ENCODE measurements at regions not wholly inside any gene's neighbourhood (a gene's known extent, or its start where the extent isn't known, plus 50 kb on each side); places are given as distances from the start of the nearest gene placed in this dataset.

DNA sequence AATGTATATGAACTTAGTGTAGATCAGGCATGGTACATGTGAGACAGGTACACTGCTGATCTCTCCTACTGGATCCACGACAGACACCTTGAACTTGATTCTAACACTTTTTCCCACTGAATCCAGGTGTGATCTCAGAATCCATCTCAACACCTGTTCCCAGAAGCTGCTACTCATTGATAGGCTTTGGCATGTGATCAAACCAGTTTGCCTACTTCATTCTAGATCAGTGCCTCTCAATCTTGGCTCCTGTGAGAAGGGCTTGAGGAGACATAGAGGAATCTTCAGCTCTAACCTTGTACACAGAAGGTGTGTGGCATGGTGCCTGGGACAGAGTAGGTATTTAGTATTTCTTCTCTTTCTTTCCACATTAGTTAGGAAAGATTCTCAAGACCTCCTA, 212.3 kb upstream of the ATP5MC3 start:
- TF ChIP-seq, protein P1, sequence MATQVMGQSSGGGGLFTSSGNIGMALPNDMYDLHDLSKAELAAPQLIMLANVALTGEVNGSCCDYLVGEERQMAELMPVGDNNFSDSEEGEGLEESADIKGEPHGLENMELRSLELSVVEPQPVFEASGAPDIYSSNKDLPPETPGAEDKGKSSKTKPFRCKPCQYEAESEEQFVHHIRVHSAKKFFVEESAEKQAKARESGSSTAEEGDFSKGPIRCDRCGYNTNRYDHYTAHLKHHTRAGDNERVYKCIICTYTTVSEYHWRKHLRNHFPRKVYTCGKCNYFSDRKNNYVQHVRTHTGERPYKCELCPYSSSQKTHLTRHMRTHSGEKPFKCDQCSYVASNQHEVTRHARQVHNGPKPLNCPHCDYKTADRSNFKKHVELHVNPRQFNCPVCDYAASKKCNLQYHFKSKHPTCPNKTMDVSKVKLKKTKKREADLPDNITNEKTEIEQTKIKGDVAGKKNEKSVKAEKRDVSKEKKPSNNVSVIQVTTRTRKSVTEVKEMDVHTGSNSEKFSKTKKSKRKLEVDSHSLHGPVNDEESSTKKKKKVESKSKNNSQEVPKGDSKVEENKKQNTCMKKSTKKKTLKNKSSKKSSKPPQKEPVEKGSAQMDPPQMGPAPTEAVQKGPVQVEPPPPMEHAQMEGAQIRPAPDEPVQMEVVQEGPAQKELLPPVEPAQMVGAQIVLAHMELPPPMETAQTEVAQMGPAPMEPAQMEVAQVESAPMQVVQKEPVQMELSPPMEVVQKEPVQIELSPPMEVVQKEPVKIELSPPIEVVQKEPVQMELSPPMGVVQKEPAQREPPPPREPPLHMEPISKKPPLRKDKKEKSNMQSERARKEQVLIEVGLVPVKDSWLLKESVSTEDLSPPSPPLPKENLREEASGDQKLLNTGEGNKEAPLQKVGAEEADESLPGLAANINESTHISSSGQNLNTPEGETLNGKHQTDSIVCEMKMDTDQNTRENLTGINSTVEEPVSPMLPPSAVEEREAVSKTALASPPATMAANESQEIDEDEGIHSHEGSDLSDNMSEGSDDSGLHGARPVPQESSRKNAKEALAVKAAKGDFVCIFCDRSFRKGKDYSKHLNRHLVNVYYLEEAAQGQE (IDR thresholded peaks at IDR 0.05; ENCODE audit: insufficient replicate concordance, low read depth), result no peak
- TF ChIP-seq SPI1 (IDR thresholded peaks at IDR 0.05; ENCODE audit: borderline replicate concordance, low read depth) (no peak), GABPA (IDR thresholded peaks at IDR 0.05; ENCODE audit: low read depth) (no peak), POLR2AphosphoS5 (IDR thresholded peaks at IDR 0.05; ENCODE audit: low read depth) (no peak)
- TF ChIP-seq, protein P2, sequence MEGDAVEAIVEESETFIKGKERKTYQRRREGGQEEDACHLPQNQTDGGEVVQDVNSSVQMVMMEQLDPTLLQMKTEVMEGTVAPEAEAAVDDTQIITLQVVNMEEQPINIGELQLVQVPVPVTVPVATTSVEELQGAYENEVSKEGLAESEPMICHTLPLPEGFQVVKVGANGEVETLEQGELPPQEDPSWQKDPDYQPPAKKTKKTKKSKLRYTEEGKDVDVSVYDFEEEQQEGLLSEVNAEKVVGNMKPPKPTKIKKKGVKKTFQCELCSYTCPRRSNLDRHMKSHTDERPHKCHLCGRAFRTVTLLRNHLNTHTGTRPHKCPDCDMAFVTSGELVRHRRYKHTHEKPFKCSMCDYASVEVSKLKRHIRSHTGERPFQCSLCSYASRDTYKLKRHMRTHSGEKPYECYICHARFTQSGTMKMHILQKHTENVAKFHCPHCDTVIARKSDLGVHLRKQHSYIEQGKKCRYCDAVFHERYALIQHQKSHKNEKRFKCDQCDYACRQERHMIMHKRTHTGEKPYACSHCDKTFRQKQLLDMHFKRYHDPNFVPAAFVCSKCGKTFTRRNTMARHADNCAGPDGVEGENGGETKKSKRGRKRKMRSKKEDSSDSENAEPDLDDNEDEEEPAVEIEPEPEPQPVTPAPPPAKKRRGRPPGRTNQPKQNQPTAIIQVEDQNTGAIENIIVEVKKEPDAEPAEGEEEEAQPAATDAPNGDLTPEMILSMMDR (IDR thresholded peaks at IDR 0.05; ENCODE audit: insufficient read depth, low read length), result no peak
- no peak overlapping the region for H3K27ac ChIP-seq (replicated peaks)
- no peak for DNase-seq (ENCODE audit: low read depth in 1 of 2, low spot score in 1 of 2)
- no peaks in the 10 kb centered on the region for H3K27me3 ChIP-seq (ENCODE audit: insufficient read depth, poor library complexity, severe bottlenecking)
- no peak overlapping the region for H3K4me3 ChIP-seq (replicated peaks; ENCODE audit: insufficient read depth, low read length)

DNA sequence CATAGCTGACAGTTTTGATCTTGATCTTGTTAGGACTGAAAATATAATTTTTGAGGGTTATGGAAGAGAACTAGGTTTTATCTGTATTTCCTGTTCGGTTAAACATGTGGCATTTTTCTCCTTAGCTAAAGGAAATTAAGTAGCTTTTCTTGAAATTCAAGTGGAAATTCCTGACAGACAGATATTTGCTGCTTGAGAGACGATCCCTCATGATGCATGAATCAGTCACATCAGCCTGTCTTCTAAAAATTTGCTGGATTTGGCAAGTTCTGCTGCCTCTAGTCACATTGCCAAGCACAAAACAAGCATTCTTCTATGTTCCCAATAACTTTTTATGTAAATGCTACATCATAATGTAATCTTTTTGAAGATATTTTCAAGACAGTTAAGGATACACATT, 201.8 kb upstream of the ATP5MC3 start:
- Histone ChIP-seq H3K4me3 (replicated peaks; ENCODE audit: insufficient read depth, low read length) (no peak overlapping the region), H3K27ac (replicated peaks) (no peak overlapping the region), H3K27me3 (ENCODE audit: insufficient read depth, poor library complexity, severe bottlenecking) (no peaks in the 10 kb centered on the region)
- no peak for DNase-seq (ENCODE audit: low read depth in 1 of 2, low spot score in 1 of 2)
- TF ChIP-seq GABPA (IDR thresholded peaks at IDR 0.05; ENCODE audit: low read depth) (no peak), SPI1 (IDR thresholded peaks at IDR 0.05; ENCODE audit: borderline replicate concordance, low read depth) (no peak), POLR2AphosphoS5 (IDR thresholded peaks at IDR 0.05; ENCODE audit: low read depth) (no peak)
- TF ChIP-seq, protein P1 (IDR thresholded peaks at IDR 0.05; ENCODE audit: insufficient replicate concordance, low read depth), result no peak
- TF ChIP-seq, protein P2 (IDR thresholded peaks at IDR 0.05; ENCODE audit: insufficient read depth, low read length), result no peak

DNA sequence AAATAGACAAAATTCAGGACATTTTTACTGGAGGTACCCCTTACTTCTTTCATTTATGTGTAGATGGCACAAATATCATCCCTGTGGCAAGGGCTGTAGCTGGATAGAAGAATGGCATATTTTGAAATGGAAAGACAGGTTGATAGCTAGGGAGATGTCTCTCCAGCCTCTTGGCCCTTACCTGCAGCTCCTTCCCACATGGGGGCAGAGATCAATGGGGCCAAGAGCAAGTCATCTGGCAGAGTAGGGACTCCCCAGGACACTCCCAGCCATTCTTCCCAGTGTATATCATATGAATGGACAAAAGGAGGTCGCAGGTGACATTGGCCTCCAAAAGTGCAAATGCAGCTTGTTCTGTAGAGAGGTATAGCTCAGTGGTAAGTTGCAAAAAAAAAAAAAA, 192.2 kb upstream of the ATP5MC3 start:
- H3K4me3 ChIP-seq (replicated peaks; ENCODE audit: insufficient read depth, low read length), result no peak overlapping the region
- no peak for DNase-seq (ENCODE audit: low read depth in 1 of 2, low spot score in 1 of 2)
- TF ChIP-seq GABPA (IDR thresholded peaks at IDR 0.05; ENCODE audit: low read depth) (no peak), POLR2AphosphoS5 (IDR thresholded peaks at IDR 0.05; ENCODE audit: low read depth) (no peak), SPI1 (IDR thresholded peaks at IDR 0.05; ENCODE audit: borderline replicate concordance, low read depth) (no peak)
- TF ChIP-seq, protein P1 (IDR thresholded peaks at IDR 0.05; ENCODE audit: insufficient replicate concordance, low read depth), result no peak
- TF ChIP-seq, protein P2 (IDR thresholded peaks at IDR 0.05; ENCODE audit: insufficient read depth, low read length), result no peak
- no peak overlapping the region for H3K27ac ChIP-seq (replicated peaks)
- H3K27me3 ChIP-seq (ENCODE audit: insufficient read depth, poor library complexity, severe bottlenecking), result no peaks in the 10 kb centered on the region

All from HL-60 (cell line).